Stimulated activated CD4-positive, alpha-beta T cell treated with anti-CD3 and anti-CD28 coated beads, Interleukin-15, amount 100 ng/mL, for 48 hours (primary cell): ENCODE measurements at regions not wholly inside any gene's neighbourhood (a gene's known extent, or its start where the extent isn't known, plus 50 kb on each side); places are given as distances from the start of the nearest gene placed in this dataset.

Source experiments
- DNase-seq, 2 donors: peaks; one replicate each; pipeline ENCODE4 v3.0.0-alpha.2; 2020; ENCODE audit warnings: low read depth in 2 of 2

- no peak for DNase-seq
These were observed 53.9 kb downstream of the FOXL1 start for GRCh38 chr16:86632206-86632605.

DNA sequence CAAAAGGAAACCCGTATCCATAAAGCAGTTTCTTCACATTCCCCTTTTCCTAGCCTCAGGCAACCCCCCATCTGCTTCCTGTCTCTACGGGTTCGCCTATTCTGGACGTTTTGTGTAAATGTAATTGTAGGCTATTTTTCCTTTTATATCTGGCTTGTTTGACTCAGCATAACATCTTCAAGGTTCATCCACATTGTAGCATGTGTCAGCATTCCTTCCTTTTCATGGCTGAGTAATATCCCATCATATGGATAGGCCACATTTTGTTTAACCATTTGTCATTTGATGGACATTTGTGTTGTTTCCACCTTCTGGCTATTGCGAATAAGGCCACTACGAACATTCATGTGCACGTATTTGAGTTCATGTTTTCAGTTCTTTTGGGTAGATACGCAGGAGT is 54.6 kb downstream of the FOXL1 start:
- no peak for DNase-seq

GRCh38 chr16:86634292-86634691 is 55.9 kb downstream of the FOXL1 start:
- DNase-seq = no peak

GRCh38 chr16:86635176-86635876 is 57.0 kb downstream of the FOXL1 start:
- no peak for DNase-seq

GRCh38 chr16:86635926-86636325 is 57.6 kb downstream of the FOXL1 start:
- no peak for DNase-seq

- DNase-seq = no peak
These were observed 59.4 kb downstream of the FOXL1 start for GRCh38 chr16:86637744-86638143.

- DNase-seq = no peak
These were observed 60.3 kb downstream of the FOXL1 start for GRCh38 chr16:86638642-86639041.

DNA sequence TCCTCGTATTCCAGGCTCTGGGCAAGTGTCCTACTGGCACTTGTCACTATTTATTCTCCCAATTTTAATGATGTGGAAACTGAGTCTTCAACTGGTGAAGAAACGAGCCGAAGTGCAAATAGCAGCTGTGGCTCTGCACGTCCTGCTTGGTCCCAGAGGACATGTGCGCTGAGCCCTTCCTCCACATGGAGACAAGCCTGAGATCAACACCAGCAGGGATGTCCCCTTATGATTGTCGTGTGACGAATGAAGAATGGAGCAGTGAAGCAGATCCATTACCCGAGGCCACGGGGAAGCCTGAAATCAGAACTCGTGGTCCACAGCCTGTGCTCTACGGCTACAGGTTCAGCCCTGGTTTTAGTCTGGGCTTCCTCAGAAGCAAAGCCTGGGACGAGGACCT is 61.0 kb downstream of the FOXL1 start:
- DNase-seq = no peak

- DNase-seq = no peak
These were observed 62.0 kb downstream of the FOXL1 start for GRCh38 chr16:86640265-86640843.

- no peak for DNase-seq
These were observed 63.7 kb downstream of the FOXL1 start for GRCh38 chr16:86642087-86642486.

GRCh38 chr16:86643671-86644070 is 65.3 kb downstream of the FOXL1 start:
- DNase-seq = no peak

DNA sequence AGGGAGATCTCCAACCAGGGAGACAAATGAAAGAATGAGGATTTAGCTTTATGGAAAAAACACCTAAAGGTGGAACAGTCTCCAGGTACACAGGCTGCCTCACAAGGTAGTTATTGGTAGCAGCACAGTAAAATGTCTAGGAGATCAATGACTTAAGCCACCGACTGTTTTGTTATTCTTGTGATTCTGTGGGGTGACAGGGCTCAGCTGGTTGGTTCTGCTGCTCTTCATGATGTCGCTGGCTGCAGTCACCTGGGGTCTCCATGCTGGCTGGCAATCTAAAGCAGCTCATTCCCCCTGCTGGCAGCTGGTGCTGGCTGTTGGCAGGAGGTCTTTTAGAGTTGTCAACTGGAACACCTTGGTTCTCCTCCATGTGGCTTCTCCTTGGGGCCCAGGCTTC is 69.2 kb downstream of the FOXL1 start:
- no peak for DNase-seq

DNA sequence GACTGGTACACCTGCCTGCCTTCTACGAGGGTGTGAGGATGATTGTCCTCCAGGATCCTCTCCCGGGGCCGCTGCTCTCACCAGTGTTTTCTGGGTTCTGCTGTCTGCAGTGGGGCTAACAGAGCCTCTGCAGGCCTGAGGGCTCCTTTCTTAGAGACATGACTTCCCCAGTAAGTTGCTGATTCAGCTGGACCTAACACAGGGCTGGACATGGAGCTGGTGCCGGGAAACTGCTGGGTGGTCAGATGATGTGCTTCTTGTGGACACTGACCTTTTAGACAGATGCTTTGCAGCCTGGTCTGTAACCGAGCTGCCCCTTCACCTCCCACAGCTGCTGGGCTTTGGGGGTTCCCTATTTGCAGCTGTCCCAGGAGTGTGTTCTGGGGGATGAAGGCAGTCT is 71.5 kb downstream of the FOXL1 start:
- DNase-seq = no peak

- no peak for DNase-seq
These were observed 72.8 kb downstream of the FOXL1 start for GRCh38 chr16:86651013-86651627.

GRCh38 chr16:86651823-86652222 is 73.5 kb downstream of the FOXL1 start:
- DNase-seq = no peak

- DNase-seq = no peak
These were observed 75.1 kb downstream of the FOXL1 start for GRCh38 chr16:86653285-86654006.

GRCh38 chr16:86657972-86658371 is 79.6 kb downstream of the FOXL1 start:
- no peak for DNase-seq

DNA sequence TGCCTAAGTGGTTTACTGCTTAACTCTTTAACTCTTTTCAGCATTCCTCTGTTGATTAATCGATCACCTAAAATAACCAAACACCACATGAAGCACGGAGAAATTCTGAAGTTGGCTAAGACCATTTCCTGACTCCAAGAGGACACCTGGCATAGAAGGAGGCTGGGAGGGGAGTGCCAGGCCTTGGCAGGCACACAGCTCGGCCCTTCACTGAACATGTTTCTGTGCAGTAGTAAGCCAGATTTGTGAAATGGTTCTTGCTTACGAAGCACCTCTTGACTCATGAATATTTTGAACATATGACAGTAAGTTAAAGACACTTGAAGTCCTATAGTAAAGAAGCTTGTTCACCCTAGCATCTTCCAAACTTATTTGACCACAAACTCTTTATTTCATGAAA is 82.3 kb downstream of the FOXL1 start:
- DNase-seq = no peak

DNA sequence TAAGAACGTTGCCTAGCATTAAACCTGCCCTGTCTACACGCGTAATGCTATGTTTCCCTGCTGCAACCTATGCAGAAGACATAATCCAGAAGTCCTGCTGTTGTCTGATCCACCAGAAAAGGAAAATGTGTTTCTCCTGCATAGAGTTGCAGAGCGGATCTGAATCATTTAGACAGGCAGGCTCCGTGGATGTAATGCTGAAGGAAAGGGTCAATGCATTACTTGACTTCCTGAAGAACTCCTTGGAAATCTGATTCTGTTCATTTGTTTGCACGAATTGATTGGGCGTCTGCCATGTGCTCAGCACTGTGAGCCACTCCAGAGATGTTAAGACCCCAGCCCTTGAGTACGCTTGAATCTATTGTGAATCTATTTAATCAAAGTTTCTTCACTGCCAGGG is 83.4 kb downstream of the FOXL1 start:
- no peak for DNase-seq

DNA sequence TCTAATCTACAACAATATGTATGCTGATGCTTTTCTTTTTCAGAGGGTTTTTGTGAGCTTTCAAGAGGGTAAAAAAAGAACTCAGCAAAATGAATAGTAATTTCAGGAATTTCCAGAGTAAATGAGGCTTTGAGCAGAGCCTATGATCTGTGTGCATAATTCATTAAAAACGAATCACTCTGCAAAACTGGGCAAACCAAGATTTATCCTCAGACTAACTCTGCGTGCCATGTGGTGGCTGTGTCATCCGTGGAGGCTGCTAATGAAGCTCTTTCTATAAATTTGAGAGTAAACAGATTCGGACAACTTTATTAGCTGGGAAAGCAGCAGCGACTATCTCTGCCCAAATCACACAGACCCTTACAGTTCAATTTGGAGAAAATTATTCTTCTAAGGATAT is 83.8 kb downstream of the FOXL1 start:
- no peak for DNase-seq

DNA sequence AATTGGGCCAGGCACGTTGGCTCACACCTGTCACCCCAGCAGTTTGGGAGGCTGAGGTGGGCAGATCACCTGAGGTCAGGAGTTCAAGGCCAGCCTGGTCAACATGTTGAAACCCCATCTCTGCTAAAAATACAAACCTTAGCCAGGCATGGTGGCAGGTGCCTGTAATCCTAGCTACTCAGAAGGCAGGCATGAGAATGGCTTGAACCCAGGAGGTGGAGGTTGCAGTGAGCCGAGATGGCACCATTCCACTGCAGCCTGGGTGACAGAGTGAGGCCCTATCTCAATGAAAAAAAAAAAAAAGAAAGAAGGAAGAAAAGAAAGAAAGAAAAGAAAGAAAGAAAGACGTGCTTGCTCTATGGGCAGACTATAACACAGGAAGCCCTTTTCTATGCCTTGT is 84.4 kb downstream of the FOXL1 start:
- no peak for DNase-seq

- DNase-seq = peak in 1 of 2 donors; percentile 14
These were observed 85.6 kb downstream of the FOXL1 start for GRCh38 chr16:86663685-86664521.
